HG03571 (cell line): ENCODE measurements at regions not wholly inside any gene's neighbourhood (a gene's known extent, or its start where the extent isn't known, plus 50 kb on each side); places are given as distances from the start of the nearest gene placed in this dataset.
A peak's percentile ranks its signal among the peaks of the same experiment; 100 is the strongest.

Source experiments
- ATAC-seq: cut with Tn5 transposase; IDR thresholded peaks from one replicate; pipeline ENCODE4 v1.9.1; 2021; ENCODE audit not compliant: unreplicated experiment

DNA sequence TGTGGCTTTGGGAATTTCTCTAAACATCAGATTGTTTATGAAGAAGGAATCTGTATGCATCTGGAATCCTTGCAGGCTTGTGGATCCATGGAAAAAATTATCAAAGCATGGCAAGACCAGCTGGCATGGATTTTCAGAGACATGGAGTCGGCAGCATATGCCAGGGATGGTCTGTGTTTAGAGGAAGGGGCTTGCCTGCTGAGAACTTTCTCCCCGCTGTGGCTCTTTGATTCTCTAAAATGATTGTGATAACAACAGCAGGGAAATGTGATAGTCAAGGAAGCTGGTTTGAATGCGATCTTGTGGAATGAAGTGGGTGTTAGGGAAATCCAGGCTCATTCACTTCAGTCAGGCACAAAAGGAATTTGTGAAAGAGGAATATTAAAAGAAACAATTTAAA is 245.7 kb upstream of the THRB start:
- no peak for ATAC-seq

DNA sequence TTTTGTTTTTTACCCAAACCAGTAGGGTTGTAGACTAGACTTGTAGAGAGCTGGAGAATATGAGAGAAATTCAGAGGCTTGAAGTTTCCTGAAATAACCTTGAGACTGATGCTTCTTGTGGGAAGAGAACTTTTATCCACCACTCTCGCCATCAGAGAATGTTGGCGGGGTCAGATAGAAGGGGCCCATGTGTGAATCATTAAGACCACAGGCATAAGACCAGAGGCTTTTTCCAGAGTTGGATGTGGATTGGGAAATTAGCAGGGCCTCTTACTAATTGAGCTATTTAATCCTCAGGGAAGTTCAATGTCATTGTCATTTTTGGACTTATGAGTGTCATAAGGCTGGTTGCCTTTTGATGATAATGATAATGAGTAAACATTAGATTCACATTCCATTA is 246.9 kb upstream of the THRB start:
- no peak for ATAC-seq

DNA sequence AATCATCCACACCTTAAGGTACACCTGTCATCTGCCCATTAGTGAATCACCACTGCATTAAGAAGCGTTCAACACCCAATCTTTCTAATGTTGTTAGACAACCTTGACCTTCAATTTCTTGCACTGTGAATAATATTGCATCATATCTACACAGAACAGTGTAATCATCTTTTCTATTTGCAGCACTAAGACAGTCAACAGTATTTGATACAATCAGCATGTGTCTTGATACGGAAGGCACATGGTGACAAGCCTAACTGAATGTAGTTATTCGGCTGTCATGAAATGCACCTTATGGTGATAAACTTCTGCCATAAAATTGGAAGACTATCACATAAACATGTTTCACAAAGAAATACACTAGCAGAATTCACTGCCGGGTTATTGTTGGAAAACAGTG is 253.9 kb upstream of the THRB start:
- ATAC-seq: no peak

DNA sequence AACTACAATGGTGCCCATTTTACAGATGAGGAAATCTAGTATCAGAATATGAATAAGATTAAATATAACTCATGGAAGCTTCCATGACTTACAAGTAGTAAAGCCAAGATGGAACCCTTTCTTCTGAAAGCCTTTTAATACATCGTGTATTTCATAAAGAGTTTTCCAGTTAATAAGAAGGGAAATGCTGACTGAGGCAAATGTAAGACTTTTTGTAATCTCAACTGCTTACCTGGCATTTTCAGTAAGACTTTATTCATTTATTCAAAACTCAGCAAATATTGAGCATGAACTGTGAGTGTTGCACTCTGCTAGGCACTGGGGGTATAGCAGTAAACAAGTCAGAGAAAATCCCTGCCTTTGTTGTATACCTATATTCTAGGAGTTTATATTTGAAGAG is 256.4 kb upstream of the THRB start:
- ATAC-seq: no peak

DNA sequence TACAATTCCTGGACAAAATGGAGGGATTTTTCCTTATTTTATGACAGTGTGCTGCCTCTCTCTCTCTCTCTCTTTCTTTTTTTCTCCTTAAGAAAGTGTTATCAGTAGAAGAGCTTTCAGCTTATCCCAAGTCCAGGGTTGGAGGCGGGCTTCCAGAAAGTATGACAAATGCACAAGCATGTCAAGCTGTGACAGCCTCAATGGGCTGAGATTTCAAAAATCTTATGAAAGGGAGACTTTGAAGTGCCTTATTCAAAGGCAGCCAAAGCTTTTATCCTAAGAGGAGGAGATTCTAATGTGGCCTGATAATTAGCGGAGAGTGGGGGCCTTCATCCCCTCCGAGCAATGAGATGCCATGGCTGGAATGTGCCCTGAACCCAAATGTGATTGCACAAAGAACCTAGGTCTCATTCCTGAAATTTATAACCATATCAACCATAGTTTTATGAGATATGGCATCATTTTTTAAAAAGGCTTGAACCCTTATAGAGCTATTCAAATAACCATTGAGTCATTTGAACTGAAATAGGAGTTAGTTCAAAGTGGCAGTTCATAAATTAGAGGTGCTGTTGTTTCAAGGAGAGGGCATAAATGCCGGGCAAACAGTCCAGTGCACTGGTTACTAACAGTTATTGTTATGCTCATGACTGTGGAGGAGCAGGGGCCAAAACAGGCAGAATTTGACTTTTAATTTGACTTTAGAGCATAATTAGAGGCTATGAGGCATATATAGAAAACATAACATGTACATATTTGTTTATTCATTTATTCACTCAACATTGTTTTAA is 261.6 kb upstream of the THRB start:
- no peak for ATAC-seq

DNA sequence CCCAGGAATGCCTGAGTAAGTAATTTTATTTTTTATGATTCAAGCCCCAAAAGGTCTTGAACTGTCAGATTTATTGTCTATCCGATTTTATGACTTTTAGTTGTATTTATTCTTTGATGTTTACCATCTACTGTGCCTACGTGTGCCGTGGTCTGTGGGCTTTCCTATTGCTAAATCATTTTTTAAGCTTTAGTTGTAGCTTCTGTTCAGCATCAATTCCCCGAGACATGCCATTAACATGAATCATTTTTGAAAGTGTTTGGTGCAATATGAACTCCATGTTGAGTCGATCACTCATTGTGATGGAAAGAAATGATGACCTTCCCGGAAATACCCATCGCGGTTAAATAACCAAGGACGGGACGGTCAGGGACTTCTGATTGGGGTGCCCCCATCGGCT is 268.7 kb upstream of the THRB start:
- ATAC-seq: no peak

DNA sequence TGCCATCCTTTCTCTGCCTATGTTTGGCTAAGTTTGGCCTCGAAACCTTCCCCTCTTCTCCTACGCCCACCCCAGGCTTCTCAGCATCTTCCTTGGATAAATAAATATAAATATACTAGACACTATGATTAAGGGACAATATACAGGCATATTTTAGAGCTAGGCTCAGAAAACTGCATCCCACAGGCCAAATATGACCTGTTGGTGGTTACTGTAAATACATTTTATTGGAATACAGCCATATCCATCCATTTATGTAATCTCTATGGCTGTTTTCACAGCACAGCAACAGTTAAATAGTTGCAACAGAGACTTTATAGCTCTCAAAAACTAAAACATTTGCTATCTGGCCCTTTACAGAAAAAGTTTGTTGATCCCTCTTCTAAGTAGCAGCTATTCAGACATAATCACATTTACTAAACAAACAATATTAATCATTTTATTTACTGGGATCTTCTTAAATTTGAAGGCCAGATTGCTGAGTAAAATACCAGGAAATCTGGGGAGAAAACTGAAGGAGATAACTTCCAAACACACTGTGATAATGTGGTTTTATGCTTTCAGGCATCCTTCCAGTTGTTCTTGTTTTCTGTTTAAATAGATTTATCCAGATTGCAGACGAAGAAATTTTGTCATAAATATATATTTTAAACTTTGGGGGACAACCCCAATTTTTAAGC is 269.7 kb upstream of the THRB start:
- no peak for ATAC-seq

DNA sequence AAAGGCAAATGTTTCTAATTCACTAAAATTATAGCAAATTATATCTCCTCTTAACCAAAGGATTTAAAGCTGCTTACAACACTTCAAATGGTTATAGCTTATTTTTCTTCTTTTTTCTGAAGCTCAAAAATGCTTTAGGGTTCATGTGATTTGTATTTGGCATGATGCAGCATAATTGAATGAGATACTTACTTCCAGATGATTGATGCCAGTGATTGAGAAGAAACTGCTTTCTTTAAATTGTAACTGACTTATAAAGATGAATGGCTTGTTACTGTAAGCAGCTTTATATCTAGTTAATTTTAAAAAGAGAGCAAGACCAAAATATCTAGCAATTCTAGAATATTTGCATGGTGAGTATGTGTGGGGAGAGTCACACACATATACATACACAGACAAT is 270.7 kb upstream of the THRB start:
- ATAC-seq: no peak

DNA sequence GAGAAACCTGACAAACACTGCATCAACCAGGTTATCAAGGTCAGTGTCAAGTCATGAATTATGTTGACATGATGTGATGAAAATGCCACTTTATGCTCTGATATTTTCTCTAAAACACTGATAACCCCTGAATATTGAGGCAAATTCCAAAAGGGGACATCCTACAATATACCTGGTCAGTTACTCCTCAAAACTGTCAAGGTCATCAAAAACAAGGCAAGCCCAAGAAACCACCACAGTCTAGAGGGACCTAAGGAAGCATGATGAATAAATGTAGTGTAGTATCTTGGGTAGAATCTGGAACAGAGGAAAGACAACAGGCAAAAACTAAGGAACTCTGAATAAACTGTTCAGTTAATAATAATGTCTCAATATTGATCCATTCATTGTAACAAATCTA is 275.3 kb upstream of the THRB start:
- no peak for ATAC-seq

DNA sequence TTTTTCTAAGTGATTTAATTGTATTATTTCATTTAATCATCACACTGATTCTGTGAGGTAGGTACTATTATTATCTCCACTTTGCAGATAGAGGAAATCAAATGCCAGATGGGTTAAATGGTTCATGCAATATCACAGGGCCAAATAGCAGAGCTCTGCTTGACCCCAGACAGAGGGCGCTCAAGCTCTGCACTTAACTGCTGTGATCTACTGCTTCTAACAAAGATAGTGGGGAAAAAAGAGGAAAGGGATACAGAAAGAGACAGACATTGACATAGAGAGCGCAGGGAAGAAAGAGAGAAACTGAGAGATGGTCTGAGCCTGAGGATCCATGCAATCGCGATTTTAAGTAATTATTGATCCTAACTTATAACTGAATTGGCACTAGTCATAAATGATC is 279.1 kb upstream of the THRB start:
- peak; percentile 53 for ATAC-seq

DNA sequence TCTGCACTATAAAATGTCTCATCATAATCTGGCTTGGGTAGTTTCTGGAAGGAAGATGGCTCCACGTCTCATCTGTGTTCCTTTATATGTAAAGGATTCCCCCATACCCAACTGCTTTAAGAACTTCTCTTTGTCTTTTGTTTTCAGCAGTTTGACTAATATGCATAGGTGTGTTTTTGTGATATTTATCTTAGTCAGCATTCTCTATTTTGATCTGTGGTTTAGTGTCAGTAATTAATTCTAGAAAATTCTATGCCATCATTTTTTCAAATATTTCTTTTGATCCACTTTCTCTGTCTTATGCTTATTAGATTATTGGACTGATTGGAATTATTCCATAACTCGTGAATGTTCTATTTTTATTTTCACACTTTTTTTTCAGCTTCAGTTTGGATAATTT is 286.3 kb upstream of the THRB start:
- no peak for ATAC-seq

DNA sequence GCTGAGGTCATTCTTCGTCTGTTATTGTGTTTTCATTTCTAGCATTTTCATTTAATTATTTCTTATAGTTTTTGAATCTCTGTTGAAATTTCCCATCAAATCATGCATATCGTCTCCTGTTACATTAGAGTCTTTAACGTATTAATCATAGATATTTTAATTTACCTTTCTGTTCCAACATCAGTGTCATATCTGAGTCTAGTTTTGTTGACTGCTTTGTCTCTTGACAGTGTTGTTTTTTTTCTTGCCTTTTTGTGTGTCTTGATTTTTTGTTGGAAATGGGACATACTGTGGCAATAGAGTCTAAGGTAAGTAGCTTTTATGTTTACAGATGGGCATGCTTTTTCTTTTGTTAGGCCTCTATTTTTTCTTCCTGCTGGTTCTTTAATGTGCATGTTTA is 286.8 kb upstream of the THRB start:
- no peak for ATAC-seq

DNA sequence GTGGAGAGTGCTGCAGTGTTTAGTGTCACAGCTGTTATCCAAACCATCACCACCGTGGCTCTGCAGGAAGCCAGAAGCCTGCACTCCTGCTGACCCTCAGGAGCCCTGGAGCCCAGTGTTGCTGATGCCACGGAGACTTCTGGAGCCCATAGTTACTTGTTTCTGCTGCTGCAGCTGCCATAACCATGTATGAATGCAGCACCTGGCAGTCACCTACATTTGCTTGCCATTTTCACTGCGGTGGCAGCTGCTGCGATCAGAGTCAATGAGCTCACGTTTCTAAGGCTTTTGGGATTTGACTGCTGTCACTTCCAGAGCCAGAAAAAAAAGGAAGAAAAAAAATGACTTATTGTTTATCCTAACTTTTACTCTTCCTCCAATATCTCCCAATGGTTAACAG is 299.2 kb upstream of the THRB start:
- no peak for ATAC-seq

DNA sequence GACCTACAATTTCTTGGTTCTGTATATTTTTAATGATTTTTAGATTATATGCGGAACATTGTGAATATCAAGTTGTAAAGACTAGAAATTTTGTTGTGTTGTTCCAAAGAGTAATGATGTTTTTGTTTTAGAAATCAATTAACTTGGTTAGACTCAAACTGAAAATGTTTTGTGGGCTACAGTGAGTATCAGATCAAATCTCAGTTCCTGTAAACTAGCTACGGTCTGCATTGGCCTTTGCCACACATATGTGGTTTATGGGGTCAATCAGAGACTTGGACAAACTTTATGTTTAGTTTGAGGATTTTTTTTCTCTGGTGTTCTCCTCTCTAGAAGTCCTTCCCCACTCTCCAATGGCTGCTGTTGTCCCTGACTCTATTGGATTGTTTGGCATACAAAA is 308.0 kb upstream of the THRB start:
- peak; percentile 95 for ATAC-seq

DNA sequence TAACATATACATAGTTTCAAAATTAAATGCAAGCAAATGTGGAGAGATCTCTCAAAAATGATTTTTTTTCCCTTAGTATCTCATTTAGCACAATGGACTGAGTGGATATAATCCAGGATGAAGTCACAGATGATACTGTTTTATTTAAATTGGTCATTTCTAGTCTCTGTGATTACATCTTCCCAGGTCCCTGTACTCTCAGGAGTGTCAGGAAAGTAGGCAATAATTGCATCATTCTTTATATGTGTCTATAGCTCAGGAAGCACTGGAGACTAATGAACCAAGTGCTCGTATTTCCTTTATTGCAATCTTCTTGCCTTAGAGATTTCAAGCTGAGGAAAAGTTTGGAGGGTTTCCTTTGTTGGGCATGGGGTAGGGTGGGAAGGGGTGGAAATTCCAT is 309.4 kb upstream of the THRB start:
- ATAC-seq: no peak

DNA sequence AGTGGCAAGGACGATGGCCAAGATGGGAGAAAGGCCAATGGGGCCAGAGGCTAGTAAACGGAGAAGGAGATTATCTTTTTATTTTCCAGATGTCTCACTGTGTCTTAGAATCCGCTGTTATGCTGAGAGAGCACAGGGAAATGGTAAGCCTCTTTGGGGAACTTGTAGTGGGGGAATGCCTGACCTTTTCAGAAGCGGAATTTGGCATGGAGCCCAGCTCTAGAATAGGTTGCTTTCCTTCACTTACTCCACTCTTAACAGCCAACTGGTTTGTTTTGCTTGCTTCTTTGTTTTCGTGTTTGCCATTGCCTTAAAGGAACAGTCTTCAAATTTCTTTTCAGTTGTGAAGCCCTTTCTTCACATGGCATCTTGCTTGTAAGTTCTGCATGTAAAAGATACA is 316.2 kb upstream of the THRB start:
- ATAC-seq: no peak

DNA sequence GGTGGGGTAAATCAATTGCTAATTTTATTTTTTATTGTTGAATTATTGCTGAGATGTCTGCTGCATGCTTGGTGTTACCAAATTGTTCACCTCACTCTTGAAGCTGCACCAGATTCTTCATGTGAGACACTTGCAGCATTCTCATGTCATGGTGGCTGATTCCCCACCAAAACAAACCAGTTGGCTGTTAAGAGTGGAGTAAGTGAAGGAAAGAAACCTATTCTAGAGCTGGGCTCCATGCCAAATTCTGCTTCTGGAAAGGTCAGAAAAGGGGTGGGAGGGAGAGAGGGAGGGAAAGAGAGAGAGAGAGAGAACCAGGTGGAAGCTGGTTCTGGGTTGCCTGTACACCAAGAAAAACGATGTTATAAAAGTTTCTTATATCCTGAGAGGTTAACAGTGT is 317.5 kb upstream of the THRB start:
- no peak for ATAC-seq

DNA sequence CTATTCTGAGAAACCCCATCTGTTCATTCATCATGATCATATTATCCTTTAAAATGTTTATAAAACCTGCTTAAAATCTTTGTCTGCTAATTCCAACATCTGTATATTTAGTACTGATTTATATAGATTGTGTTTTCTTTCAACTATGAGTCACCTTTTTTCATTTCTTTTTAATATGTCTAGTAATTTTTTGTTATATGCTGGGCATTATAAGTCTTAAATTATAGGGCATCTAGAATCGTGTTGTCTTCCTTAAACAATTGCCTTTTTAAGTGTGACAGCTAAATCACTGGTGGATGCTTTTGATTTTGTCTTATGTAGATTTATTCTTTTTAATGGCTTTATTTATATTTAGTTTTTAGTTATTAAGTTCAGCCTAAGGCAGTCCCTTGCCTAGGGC is 323.4 kb upstream of the THRB start:
- no peak for ATAC-seq

DNA sequence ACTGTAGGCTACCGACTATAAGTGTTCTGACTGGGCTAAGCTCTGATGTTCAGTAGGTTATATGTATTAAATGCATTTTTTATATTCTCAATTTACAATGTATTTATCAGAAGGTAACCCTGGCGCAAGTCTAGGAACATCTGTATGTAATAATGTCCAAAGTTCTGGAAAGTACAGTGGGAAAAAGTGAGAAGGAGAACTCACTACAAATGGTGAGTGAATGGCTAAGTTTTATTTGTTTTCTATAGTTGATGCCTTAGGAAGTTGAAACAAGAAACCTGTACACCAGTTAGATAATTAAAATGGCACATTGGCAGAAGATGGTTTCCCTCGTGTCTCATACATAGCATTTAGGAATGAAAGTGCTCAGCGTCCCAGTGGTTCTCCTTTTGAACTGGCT is 333.4 kb upstream of the THRB start:
- ATAC-seq: no peak

DNA sequence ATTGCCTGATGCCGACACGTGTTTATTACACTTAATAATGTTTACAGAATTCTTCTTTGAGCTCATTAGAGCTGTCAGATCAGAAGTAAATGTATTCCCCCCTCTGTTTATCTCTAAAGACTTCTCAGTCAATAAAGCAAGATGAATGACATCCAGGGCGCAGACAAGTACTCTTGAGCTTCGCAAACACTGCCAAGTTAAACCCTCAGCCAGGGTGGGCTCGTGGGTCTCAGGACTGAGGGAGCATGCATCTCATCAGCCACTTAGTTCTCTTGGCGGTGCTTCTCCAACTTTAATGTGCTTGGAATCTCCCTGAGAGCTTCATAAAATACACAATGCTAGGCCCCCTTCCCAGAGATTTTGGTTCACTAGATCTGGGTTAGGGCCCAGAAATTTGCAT is 333.9 kb upstream of the THRB start:
- no peak for ATAC-seq

DNA sequence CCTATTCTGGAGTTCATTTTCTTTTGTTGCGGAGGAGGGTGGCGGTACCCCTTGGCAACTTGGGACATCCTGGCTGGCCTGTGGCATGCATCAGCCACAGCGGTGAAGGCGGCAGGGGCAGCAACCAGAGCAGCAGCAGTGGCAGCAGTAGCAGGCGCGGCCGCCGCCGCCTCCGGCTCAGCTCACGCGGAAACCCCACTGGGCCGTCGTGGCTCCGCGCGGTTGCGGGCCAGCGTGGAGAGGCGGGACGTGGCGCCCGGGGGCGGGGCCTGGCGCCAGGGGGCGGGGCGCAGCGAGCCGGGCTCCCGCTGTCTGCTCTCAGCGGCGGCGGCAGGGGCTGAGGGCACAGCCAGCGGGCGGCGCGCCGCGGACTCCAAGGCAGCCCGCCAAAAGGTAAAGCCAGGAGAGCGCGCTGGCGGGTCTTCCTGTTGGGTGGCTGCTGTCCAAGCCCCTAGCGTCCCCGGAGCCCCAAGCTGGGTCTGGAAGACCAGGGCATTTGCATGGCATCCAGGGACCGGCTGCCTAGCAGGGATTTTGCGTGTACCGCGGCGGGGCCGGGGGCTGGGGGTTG is 334.4 kb upstream of the THRB start:
- no peak for ATAC-seq

DNA sequence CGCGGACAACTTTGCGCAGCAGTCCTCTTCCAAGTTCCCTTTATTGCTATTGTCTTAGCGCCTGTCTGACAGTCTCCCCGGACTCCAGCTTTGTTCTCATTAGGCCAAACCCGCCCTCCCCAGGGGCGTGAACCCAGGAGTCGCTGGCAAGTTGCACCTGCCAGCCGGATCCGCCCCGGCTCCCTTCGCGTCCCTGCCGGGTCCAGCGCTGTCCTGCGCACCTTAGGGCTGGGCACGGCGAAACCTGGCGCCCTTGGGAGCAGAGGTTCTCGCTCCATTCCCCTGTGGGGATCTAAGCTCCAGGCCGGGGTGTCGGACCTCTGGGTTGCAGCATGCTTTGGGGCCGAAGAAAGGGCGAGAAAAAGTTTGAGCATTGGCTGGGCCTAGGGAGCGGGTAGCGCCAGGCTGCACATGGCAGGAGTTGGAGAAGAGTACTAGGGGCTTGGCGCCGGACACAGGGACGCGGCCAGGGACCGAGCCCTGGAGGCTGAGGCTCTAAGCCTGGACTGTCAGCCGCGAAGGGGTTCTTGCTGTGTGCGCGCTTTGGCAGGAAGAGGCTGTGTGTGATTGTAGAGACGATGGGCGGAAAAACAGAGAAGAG is 335.1 kb upstream of the THRB start:
- ATAC-seq: no peak
